SK-N-SH (cell line): ENCODE measurements at regions not wholly inside any gene's neighbourhood (a gene's known extent, or its start where the extent isn't known, plus 50 kb on each side); places are given as distances from the start of the nearest gene placed in this dataset.

Experiments used
- CTCF ChIA-PET: fragments of 300-600, 350-600 bp; formaldehyde crosslinking; extraction: SDS; loops from one replicate; lab custom pipeline; 2021; lab: Yijun Ruan, JAX
- POLR2A ChIA-PET: fragments of 350-600 bp; sonication (Branson Sonifier 250); formaldehyde crosslinking; extraction: SDS; loops from one replicate; lab custom pipeline; 2020; ENCODE audit warnings: antibody characterized with exemption, inconsistent platforms; lab: Yijun Ruan, JAX
- DNase-seq: peaks from one replicate; pipeline ENCODE4 v3.0.0; 2012
- H2AFZ ChIP-seq: fragments of 200-600 bp; sonication (generic); 2 replicates; pipeline ENCODE4 v1.8.1; 2016; ENCODE audit warnings: antibody characterized with exemption, mild to moderate bottlenecking, low read depth
- H3F3A ChIP-seq: fragments of 200-600 bp; sonication (generic); replicated peaks from 2 replicates; pipeline ENCODE3; 2016; ENCODE audit warnings: antibody characterized with exemption, mild to moderate bottlenecking; ENCODE audit not compliant: insufficient read depth
- H3K27ac ChIP-seq, 2 experiments: fragments of 200-500 bp in 1 of 2; fragments of 200-600 bp in 1 of 2; sonication (Bioruptor generic) in 1 of 2; sonication (generic), shearing (Covaris generic) in 1 of 2; 2 replicates each; pipeline versions ENCODE4 v1.5.1 to v1.6.1; 2014 to 2016; ENCODE audit warnings: low read depth in 2 of 2, inconsistent platforms in 1 of 2, low read length in 1 of 2, mild to moderate bottlenecking in 1 of 2, mixed read lengths in 1 of 2
- H3K27me3 ChIP-seq: fragments of 200-600 bp; sonication (generic), shearing (Covaris generic); 2 replicates; pipeline ENCODE4 v1.6.1; 2016; ENCODE audit warnings: mixed run types; ENCODE audit not compliant: insufficient read depth
- H3K36me3 ChIP-seq, 2 experiments: fragments of 200-500 bp in 1 of 2; fragments of 200-600 bp in 1 of 2; sonication (Bioruptor generic) in 1 of 2; sonication (generic) in 1 of 2; replicated peaks in 1 of 2; 2 replicates each; pipeline versions ENCODE3 to v1.5.1; 2014 to 2016; ENCODE audit warnings: low read length in 1 of 2, mild to moderate bottlenecking in 1 of 2; ENCODE audit not compliant: insufficient read depth in 2 of 2, control insufficient read depth in 1 of 2
- H3K4me1 ChIP-seq, 2 experiments: fragments of 200-500 bp in 1 of 2; fragments of 200-600 bp in 1 of 2; sonication (Bioruptor generic) in 1 of 2; sonication (generic), shearing (Covaris generic) in 1 of 2; 2 replicates each; pipeline versions ENCODE4 v1.5.1 to v1.6.1; 2014 to 2016; ENCODE audit warnings: low read depth in 1 of 2, low read length in 1 of 2, mixed run types in 1 of 2; ENCODE audit not compliant: insufficient read depth in 2 of 2, control insufficient read depth in 1 of 2
- H3K4me2 ChIP-seq: fragments of 200-600 bp; sonication (generic), shearing (Covaris generic); 2 replicates; pipeline ENCODE4 v1.6.1; 2017; ENCODE audit warnings: mixed run types
- H3K4me3 ChIP-seq, 2 experiments: fragments of 200-500 bp in 1 of 2; fragments of 200-600 bp in 1 of 2; sonication (Bioruptor generic) in 1 of 2; sonication (generic), shearing (Covaris generic) in 1 of 2; 2 replicates each; pipeline versions ENCODE4 v1.5.1 to v1.8.1; 2014 to 2016; ENCODE audit warnings: low read depth in 2 of 2, inconsistent platforms in 1 of 2, low read length in 1 of 2, mild to moderate bottlenecking in 1 of 2, mixed read lengths in 1 of 2, moderate library complexity in 1 of 2
- H3K79me2 ChIP-seq: fragments of 200-600 bp; sonication (generic); 2 replicates; pipeline ENCODE4 v1.8.1; 2017; ENCODE audit warnings: mild to moderate bottlenecking; ENCODE audit not compliant: insufficient read depth
- H3K9ac ChIP-seq: fragments of 200-600 bp; sonication (generic); 2 replicates; pipeline ENCODE4 v1.6.1; 2017; ENCODE audit warnings: mixed run types
- H3K9me2 ChIP-seq: fragments of 200-600 bp; sonication (generic); 2 replicates; pipeline ENCODE4 v1.6.1; 2017; ENCODE audit warnings: mixed run types
- H3K9me3 ChIP-seq: fragments of 200-600 bp; sonication (generic); 2 replicates; pipeline ENCODE4 v1.6.1; 2017; ENCODE audit warnings: mixed run types, mild to moderate bottlenecking, moderate library complexity
- H4K20me1 ChIP-seq: fragments of 200-600 bp; sonication (generic); 2 replicates; pipeline ENCODE4 v1.6.1; 2017; ENCODE audit warnings: mild to moderate bottlenecking, mixed run types; ENCODE audit not compliant: insufficient read depth
- CHD2 ChIP-seq: fragments of 150-350 bp; IDR thresholded peaks from 2 replicates; pipeline ENCODE4 v1.6.1; 2018; ENCODE audit warnings: low read length; ENCODE audit not compliant: partially characterized antibody
- EP300 ChIP-seq, 2 experiments: IDR thresholded peaks; 2 replicates each; pipeline versions ENCODE4 v1.4.0 to v1.6.1; 2012; ENCODE audit warnings: borderline replicate concordance in 1 of 2, low read depth in 1 of 2, low read length in 1 of 2
- EZH2phosphoT487 ChIP-seq: fragments of 200-600 bp; sonication (generic); IDR thresholded peaks from 2 replicates; pipeline ENCODE4 v1.6.1; 2017; ENCODE audit warnings: low read depth, mixed run types, mild to moderate bottlenecking, antibody characterized with exemption, moderate library complexity, borderline replicate concordance
- FOXJ3 ChIP-seq: sonication (generic); formaldehyde crosslinking; IDR thresholded peaks from 2 replicates; pipeline ENCODE4 v1.5.1; 2020; ENCODE audit warnings: mild to moderate bottlenecking, missing genetic modification reagents
- FOXM1 ChIP-seq: IDR thresholded peaks from 2 replicates; pipeline ENCODE4 v1.4.0; 2012; ENCODE audit warnings: low read depth, mild to moderate bottlenecking
- GABPA ChIP-seq: IDR thresholded peaks from 2 replicates; pipeline ENCODE4 v1.4.0; 2012; ENCODE audit warnings: low read depth, mild to moderate bottlenecking
- GATA2 ChIP-seq: sonication (generic); formaldehyde crosslinking; IDR thresholded peaks from 2 replicates; pipeline ENCODE4 v1.5.0; 2020; ENCODE audit warnings: mild to moderate bottlenecking, missing genetic modification reagents
- MEF2A ChIP-seq: IDR thresholded peaks from 2 replicates; pipeline ENCODE4 v1.4.0; 2012; ENCODE audit warnings: low read depth, borderline replicate concordance
- MXI1 ChIP-seq: IDR thresholded peaks from 2 replicates; pipeline ENCODE4 v1.6.1; 2012; ENCODE audit warnings: mild to moderate bottlenecking, low read depth, low read length, improper control_type of control experiment
- NFIC ChIP-seq: IDR thresholded peaks from 2 replicates; pipeline ENCODE4 v1.4.0; 2012; ENCODE audit warnings: borderline replicate concordance
- POLR2AphosphoS5 ChIP-seq: IDR thresholded peaks from 2 replicates; pipeline ENCODE4 v1.6.1; 2012; ENCODE audit warnings: low read depth, low read length
- RAD21 ChIP-seq: IDR thresholded peaks from 2 replicates; pipeline ENCODE4 v1.6.1; 2012; ENCODE audit warnings: mild to moderate bottlenecking, low read length
- RXRA ChIP-seq: IDR thresholded peaks from 2 replicates; pipeline ENCODE4 v1.4.0; 2012; ENCODE audit warnings: low read depth, mild to moderate bottlenecking, borderline replicate concordance
- SIN3A ChIP-seq: IDR thresholded peaks from 2 replicates; pipeline ENCODE4 v1.6.1; 2012; ENCODE audit warnings: low read depth, mild to moderate bottlenecking, low read length, moderate library complexity, borderline replicate concordance
- SMC3 ChIP-seq: IDR thresholded peaks from 2 replicates; pipeline ENCODE4 v1.6.1; 2012; ENCODE audit warnings: low read depth, low read length, improper control_type of control experiment
- TAF1 ChIP-seq: IDR thresholded peaks from 2 replicates; pipeline ENCODE4 v1.6.1; 2012; ENCODE audit warnings: low read depth, mild to moderate bottlenecking, low read length, moderate library complexity, borderline replicate concordance
- TCF12 ChIP-seq: IDR thresholded peaks from 2 replicates; pipeline ENCODE4 v1.4.0; 2012
- WGBS: methylation state at CpG from one replicate; pipeline ENCODE4 v1.1.6; 2017; ENCODE audit warnings: low lambda C conversion rate; 5-methylcytosine and 5-hydroxymethylcytosine counted together
- TF ChIP-seq, protein P1 (sequence below): IDR thresholded peaks from 2 replicates; pipeline ENCODE4 v1.4.0; 2012; ENCODE audit warnings: low read depth, borderline replicate concordance
- TF ChIP-seq, protein P2 (sequence below): fragments of 150-350 bp; IDR thresholded peaks from 2 replicates; pipeline ENCODE4 v1.6.1; 2016; ENCODE audit warnings: mild to moderate bottlenecking, low read depth, low read length
- TF ChIP-seq, protein P3 (sequence below): IDR thresholded peaks from 2 replicates; pipeline ENCODE4; 2012
- TF ChIP-seq, protein P4 (sequence below): fragments of 200-600 bp; sonication (generic); IDR thresholded peaks from 2 replicates; pipeline ENCODE4 v1.6.1; 2017; ENCODE audit warnings: antibody characterized with exemption, mild to moderate bottlenecking, moderate library complexity
- TF ChIP-seq, protein P5 (sequence below): fragments of 150-350 bp; IDR thresholded peaks from 2 replicates; pipeline ENCODE4 v1.6.1; 2017; ENCODE audit warnings: antibody characterized with exemption, low read length, low read depth, borderline replicate concordance

DNA sequence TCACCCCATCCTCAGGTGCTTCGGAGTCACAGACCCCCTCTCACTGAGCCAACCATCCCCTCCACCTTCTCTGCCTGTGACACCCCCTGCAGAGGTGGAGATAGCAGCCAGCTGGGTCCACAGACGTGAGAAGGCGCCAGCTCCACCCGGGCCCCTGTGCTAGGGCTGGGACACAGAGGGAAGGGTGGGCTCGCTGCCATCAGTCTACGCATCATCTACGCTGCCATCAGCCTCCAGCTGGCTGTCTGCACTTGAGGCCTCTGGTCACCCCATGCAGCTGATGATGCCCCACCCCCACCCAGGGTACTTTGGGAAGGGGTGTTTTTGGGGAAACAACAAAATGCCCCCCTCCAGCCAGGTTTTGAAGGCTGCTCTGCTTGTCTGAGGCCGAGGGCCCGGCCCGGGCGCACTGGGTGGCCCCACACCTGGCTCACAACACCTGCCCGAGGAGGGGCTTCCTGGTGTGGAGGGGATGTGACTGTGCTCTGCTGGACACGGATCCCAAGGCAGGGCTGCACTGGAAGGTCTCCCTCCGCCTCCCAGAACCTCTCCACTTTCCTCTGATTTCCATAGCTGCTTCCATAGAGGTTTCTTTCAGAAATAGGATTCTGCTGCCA lies 163.4 kb upstream of the IQSEC1 start:
- Histone ChIP-seq H4K20me1 (no peaks in the 10 kb centered on the region), H3K9me2 (no peaks in the 10 kb centered on the region), H3K27ac (no peak overlapping the region), H3F3A (no peaks in the 10 kb centered on the region), H3K4me2 (no peak overlapping the region), H3K27me3 (no peaks in the 10 kb centered on the region; the same call in 1 of the 2 replicates), H3K36me3 (no peaks in the 10 kb centered on the region), H3K4me3 (no peak overlapping the region), H3K4me1 (no peaks in the 10 kb centered on the region), H3K79me2 (no peaks in the 10 kb centered on the region), H2AFZ (no peak overlapping the region), H3K9ac (no peak overlapping the region), H3K9me3 (no peaks in the 10 kb centered on the region)
- POLR2A ChIA-PET: no interaction called here
- 66% methylated on average over 10 of the region's 14 CpGs for WGBS
- CTCF ChIA-PET: interaction anchor here (1.4 to 1.5 kb wide), 2 partner anchors 15 to 144 kb away, joined by 3 to 4 read pairs; no protein-coding TSS in a partner anchor
- TF ChIP-seq FOXJ3 (CRISPR knock-in tag) (no peak), FOXM1 (no peak), GABPA (no peak), EP300 (IDR thresholded peaks at IDR 0.05; ENCODE audit: borderline replicate concordance in 1 of 2, low read depth in 1 of 2, low read length in 1 of 2) (no peak), GATA2 (CRISPR knock-in tag) (no peak), RAD21 (no peak), SMC3 (no peak)
- TF ChIP-seq, protein P1, sequence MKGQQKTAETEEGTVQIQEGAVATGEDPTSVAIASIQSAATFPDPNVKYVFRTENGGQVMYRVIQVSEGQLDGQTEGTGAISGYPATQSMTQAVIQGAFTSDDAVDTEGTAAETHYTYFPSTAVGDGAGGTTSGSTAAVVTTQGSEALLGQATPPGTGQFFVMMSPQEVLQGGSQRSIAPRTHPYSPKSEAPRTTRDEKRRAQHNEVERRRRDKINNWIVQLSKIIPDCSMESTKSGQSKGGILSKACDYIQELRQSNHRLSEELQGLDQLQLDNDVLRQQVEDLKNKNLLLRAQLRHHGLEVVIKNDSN: no peak
- TF ChIP-seq, protein P2, sequence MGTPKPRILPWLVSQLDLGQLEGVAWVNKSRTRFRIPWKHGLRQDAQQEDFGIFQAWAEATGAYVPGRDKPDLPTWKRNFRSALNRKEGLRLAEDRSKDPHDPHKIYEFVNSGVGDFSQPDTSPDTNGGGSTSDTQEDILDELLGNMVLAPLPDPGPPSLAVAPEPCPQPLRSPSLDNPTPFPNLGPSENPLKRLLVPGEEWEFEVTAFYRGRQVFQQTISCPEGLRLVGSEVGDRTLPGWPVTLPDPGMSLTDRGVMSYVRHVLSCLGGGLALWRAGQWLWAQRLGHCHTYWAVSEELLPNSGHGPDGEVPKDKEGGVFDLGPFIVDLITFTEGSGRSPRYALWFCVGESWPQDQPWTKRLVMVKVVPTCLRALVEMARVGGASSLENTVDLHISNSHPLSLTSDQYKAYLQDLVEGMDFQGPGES: no peak
- peak; percentile 28 for DNase-seq

DNA sequence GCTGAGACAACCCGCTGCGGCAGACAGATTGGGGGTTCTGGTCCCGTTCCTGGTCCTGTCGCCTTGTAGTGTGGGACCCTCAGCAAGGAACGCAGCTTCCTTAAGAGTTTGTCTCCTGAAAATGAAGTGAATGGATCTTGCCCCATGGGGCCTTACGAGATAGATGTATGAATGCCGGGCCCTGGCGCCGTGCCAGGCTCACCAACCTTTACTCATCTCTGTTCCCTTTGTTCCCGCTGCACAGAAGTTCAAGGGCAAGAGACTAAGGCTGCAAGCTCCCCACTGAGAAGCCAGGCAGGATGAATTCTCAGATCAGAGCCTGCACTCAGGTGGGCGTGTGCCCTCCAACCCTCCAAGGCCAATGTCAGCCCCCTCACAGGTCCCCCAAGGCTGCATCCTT lies 162.7 kb upstream of the IQSEC1 start:
- no peak overlapping the region for H3K4me3 ChIP-seq
- H3K9me2 ChIP-seq: no peaks in the 10 kb centered on the region
- no peak overlapping the region for H3K27ac ChIP-seq
- H3F3A ChIP-seq: no peaks in the 10 kb centered on the region
- H3K9me3 ChIP-seq: no peaks in the 10 kb centered on the region
- CTCF ChIA-PET: no interaction called here
- H3K79me2 ChIP-seq: no peaks in the 10 kb centered on the region
- H2AFZ ChIP-seq: no peak overlapping the region
- H3K9ac ChIP-seq: no peak overlapping the region
- 55% methylated on average over 10 of the region's 11 CpGs for WGBS
- no peaks in the 10 kb centered on the region for H3K4me1 ChIP-seq
- DNase-seq: peak; percentile 29
- no peaks in the 10 kb centered on the region for H3K36me3 ChIP-seq
- H3K4me2 ChIP-seq: no peak overlapping the region
- H4K20me1 ChIP-seq: no peaks in the 10 kb centered on the region
- H3K27me3 ChIP-seq: no peaks in the 10 kb centered on the region; the same call in 1 of the 2 replicates
- POLR2A ChIA-PET: no interaction called here
- TF ChIP-seq, protein P1: no peak
- TF ChIP-seq, protein P3, sequence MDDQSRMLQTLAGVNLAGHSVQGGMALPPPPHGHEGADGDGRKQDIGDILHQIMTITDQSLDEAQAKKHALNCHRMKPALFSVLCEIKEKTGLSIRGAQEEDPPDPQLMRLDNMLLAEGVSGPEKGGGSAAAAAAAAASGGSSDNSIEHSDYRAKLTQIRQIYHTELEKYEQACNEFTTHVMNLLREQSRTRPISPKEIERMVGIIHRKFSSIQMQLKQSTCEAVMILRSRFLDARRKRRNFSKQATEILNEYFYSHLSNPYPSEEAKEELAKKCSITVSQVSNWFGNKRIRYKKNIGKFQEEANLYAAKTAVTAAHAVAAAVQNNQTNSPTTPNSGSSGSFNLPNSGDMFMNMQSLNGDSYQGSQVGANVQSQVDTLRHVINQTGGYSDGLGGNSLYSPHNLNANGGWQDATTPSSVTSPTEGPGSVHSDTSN: no peak
- TF ChIP-seq EZH2phosphoT487 (no peak), TCF12 (no peak), TAF1 (no peak), CHD2 (no peak), SIN3A (no peak), NFIC (no peak; the same call in 1 of the 2 replicates), RXRA (no peak), GATA2 (CRISPR knock-in tag) (no peak), SMC3 (no peak), POLR2AphosphoS5 (no peak), FOXJ3 (CRISPR knock-in tag) (no peak), MEF2A (no peak), MXI1 (no peak)
- TF ChIP-seq, protein P4, sequence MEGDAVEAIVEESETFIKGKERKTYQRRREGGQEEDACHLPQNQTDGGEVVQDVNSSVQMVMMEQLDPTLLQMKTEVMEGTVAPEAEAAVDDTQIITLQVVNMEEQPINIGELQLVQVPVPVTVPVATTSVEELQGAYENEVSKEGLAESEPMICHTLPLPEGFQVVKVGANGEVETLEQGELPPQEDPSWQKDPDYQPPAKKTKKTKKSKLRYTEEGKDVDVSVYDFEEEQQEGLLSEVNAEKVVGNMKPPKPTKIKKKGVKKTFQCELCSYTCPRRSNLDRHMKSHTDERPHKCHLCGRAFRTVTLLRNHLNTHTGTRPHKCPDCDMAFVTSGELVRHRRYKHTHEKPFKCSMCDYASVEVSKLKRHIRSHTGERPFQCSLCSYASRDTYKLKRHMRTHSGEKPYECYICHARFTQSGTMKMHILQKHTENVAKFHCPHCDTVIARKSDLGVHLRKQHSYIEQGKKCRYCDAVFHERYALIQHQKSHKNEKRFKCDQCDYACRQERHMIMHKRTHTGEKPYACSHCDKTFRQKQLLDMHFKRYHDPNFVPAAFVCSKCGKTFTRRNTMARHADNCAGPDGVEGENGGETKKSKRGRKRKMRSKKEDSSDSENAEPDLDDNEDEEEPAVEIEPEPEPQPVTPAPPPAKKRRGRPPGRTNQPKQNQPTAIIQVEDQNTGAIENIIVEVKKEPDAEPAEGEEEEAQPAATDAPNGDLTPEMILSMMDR: no peak
- TF ChIP-seq, protein P5, sequence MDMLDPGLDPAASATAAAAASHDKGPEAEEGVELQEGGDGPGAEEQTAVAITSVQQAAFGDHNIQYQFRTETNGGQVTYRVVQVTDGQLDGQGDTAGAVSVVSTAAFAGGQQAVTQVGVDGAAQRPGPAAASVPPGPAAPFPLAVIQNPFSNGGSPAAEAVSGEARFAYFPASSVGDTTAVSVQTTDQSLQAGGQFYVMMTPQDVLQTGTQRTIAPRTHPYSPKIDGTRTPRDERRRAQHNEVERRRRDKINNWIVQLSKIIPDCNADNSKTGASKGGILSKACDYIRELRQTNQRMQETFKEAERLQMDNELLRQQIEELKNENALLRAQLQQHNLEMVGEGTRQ: no peak
